HEK293 (cell line): ENCODE measurements at regions not wholly inside any gene's neighbourhood (a gene's known extent, or its start where the extent isn't known, plus 50 kb on each side); places are given as distances from the start of the nearest gene placed in this dataset.

Source experiments
- HOXD13 ChIP-seq: sonication (generic); formaldehyde crosslinking; IDR thresholded peaks from 2 replicates; pipeline ENCODE4 v1.8.0; 2022; ENCODE audit warnings: missing genetic modification reagents, borderline replicate concordance
- KLF9 ChIP-seq: fragments of 450-650 bp; formaldehyde crosslinking; IDR thresholded peaks from 2 replicates; pipeline ENCODE4 v1.5.1; 2016; ENCODE audit warnings: missing biosample characterization, missing genetic modification characterization, low read depth
- MYNN ChIP-seq: fragments of 450-650 bp; formaldehyde crosslinking; IDR thresholded peaks from 2 replicates; pipeline ENCODE4 v1.5.1; 2016; ENCODE audit warnings: missing biosample characterization, missing genetic modification characterization, borderline replicate concordance
- PRDM4 ChIP-seq: fragments of 450-650 bp; formaldehyde crosslinking; IDR thresholded peaks from 2 replicates; pipeline ENCODE4 v1.5.1; 2017; ENCODE audit warnings: missing biosample characterization, missing genetic modification characterization
- TCF7L2 ChIP-seq: IDR thresholded peaks from 2 replicates; pipeline ENCODE4 v1.6.1; 2011; ENCODE audit warnings: low read depth, mild to moderate bottlenecking, inconsistent platforms, low read length, moderate library complexity, borderline replicate concordance
- ZNF140 ChIP-seq: fragments of 450-650 bp; formaldehyde crosslinking; IDR thresholded peaks from 2 replicates; pipeline ENCODE4 v1.5.1; 2016; ENCODE audit warnings: missing biosample characterization, missing genetic modification characterization
- ZNF184 ChIP-seq: fragments of 450-650 bp; IDR thresholded peaks from 2 replicates; pipeline ENCODE4 v1.5.1; 2018; ENCODE audit warnings: missing biosample characterization, mild to moderate bottlenecking, missing genetic modification characterization
- ZNF433 ChIP-seq: fragments of 450-650 bp; formaldehyde crosslinking; IDR thresholded peaks from 2 replicates; pipeline ENCODE4 v1.5.1; 2016; ENCODE audit warnings: missing biosample characterization, missing genetic modification characterization, low read depth
- ZNF530 ChIP-seq: fragments of 450-650 bp; formaldehyde crosslinking; IDR thresholded peaks from 2 replicates; pipeline ENCODE4 v1.5.1; 2016; ENCODE audit warnings: low read depth, missing biosample characterization, missing genetic modification characterization
- TF ChIP-seq, protein P1 (sequence below): fragments of 450-650 bp; formaldehyde crosslinking; IDR thresholded peaks from 2 replicates; pipeline ENCODE4 v1.5.1; 2016; ENCODE audit warnings: missing biosample characterization, missing genetic modification characterization
- TF ChIP-seq, protein P2 (sequence below): fragments of 450-650 bp; formaldehyde crosslinking; IDR thresholded peaks from 2 replicates; pipeline ENCODE4 v1.5.1; 2016; ENCODE audit warnings: missing biosample characterization, missing genetic modification characterization, low read depth
- TF ChIP-seq, protein P3 (sequence below): fragments of 450-650 bp; formaldehyde crosslinking; IDR thresholded peaks from 2 replicates; pipeline ENCODE4 v1.5.1; 2016; ENCODE audit warnings: missing biosample characterization, missing genetic modification characterization
- TF ChIP-seq, protein P4 (sequence below): fragments of 450-650 bp; formaldehyde crosslinking; IDR thresholded peaks from 2 replicates; pipeline ENCODE4 v1.5.1; 2016; ENCODE audit warnings: missing biosample characterization, missing genetic modification characterization

DNA sequence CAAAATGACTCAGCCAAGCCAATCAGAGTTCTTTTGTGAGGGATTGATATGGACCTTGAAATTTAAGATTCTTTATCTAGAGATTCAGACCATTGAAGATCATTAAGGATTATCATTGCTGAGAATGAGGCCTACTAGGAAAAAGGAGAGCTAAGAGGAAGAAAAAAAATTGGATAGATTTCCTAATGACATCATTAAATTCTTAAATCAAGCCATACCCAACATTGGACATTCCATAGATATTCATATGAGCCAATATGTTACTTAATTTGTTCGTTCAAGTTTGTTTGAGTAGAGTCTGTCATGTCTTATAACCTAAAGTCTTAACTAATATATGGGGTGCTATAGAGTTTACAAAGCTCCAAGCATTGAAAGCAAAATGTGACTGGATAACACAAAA lies 727.9 kb upstream of the SEMA6A start:
- TF ChIP-seq, protein P1, sequence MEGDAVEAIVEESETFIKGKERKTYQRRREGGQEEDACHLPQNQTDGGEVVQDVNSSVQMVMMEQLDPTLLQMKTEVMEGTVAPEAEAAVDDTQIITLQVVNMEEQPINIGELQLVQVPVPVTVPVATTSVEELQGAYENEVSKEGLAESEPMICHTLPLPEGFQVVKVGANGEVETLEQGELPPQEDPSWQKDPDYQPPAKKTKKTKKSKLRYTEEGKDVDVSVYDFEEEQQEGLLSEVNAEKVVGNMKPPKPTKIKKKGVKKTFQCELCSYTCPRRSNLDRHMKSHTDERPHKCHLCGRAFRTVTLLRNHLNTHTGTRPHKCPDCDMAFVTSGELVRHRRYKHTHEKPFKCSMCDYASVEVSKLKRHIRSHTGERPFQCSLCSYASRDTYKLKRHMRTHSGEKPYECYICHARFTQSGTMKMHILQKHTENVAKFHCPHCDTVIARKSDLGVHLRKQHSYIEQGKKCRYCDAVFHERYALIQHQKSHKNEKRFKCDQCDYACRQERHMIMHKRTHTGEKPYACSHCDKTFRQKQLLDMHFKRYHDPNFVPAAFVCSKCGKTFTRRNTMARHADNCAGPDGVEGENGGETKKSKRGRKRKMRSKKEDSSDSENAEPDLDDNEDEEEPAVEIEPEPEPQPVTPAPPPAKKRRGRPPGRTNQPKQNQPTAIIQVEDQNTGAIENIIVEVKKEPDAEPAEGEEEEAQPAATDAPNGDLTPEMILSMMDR (tag by site-specific recombination) = no peak
- TF ChIP-seq, protein P2, sequence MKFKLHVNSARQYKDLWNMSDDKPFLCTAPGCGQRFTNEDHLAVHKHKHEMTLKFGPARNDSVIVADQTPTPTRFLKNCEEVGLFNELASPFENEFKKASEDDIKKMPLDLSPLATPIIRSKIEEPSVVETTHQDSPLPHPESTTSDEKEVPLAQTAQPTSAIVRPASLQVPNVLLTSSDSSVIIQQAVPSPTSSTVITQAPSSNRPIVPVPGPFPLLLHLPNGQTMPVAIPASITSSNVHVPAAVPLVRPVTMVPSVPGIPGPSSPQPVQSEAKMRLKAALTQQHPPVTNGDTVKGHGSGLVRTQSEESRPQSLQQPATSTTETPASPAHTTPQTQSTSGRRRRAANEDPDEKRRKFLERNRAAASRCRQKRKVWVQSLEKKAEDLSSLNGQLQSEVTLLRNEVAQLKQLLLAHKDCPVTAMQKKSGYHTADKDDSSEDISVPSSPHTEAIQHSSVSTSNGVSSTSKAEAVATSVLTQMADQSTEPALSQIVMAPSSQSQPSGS = peak; percentile 64
- TF ChIP-seq, protein P3, sequence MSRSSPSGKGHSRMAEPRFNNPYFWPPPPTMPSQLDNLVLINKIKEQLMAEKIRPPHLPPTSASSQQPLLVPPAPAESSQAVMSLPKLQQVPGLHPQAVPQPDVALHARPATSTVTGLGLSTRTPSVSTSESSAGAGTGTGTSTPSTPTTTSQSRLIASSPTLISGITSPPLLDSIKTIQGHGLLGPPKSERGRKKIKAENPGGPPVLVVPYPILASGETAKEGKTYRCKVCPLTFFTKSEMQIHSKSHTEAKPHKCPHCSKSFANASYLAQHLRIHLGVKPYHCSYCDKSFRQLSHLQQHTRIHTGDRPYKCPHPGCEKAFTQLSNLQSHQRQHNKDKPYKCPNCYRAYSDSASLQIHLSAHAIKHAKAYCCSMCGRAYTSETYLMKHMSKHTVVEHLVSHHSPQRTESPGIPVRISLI = no peak
- TF ChIP-seq, protein P4, sequence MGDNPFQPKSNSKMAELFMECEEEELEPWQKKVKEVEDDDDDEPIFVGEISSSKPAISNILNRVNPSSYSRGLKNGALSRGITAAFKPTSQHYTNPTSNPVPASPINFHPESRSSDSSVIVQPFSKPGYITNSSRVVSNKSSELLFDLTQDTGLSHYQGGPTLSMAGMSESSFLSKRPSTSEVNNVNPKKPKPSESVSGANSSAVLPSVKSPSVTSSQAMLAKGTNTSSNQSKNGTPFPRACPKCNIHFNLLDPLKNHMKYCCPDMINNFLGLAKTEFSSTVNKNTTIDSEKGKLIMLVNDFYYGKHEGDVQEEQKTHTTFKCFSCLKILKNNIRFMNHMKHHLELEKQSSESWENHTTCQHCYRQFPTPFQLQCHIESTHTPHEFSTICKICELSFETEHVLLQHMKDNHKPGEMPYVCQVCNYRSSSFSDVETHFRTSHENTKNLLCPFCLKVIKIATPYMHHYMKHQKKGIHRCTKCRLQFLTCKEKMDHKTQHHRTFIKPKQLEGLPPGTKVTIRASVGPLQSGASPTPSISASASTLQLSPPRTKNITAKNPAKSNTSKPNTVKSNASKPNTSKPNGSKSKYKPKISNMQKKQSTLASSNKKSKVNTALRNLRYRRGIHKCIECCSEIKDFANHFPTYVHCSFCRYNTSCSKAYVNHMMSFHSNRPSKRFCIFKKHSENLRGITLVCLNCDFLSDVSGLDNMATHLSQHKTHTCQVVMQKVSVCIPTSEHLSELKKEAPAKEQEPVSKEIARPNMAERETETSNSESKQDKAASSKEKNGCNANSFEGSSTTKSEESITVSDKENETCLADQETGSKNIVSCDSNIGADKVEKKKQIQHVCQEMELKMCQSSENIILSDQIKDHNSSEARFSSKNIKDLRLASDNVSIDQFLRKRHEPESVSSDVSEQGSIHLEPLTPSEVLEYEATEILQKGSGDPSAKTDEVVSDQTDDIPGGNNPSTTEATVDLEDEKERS = no peak
- no peak for TF ChIP-seq MYNN (tag by site-specific recombination)
- no peak for TF ChIP-seq ZNF433 (tag by site-specific recombination)
- no peak for TF ChIP-seq HOXD13 (CRISPR knock-in tag)
- no peak for TF ChIP-seq ZNF140 (tag by site-specific recombination)
- no peak for TF ChIP-seq PRDM4 (tag by site-specific recombination)
- TF ChIP-seq ZNF530 (tag by site-specific recombination) = no peak
- TF ChIP-seq TCF7L2 = no peak
- no peak for TF ChIP-seq KLF9
- no peak for TF ChIP-seq ZNF184
